GM12878 (cell line): ENCODE measurements at regions not wholly inside any gene's neighbourhood (a gene's known extent, or its start where the extent isn't known, plus 50 kb on each side); places are given as distances from the start of the nearest gene placed in this dataset.

Experiments used
- ATAC-seq: fragments of 200-7000 bp; cut with Tn5 transposase; 3 replicates; pipeline ENCODE4 v1.9.1; 2020; ENCODE audit warnings: mild to moderate bottlenecking, moderate library complexity
- BruUV-seq: library from RNA; stranded (reverse); fragments of 400-500 nt; replicated peaks from 2 replicates; lab custom pipeline; 2021; lab: Mats Ljungman, UMichigan
- CTCF ChIA-PET: fragments of 300-600 bp; sonication (Branson Sonifier 250); formaldehyde crosslinking; extraction: SDS; loops from one replicate; lab custom pipeline; 2021; ENCODE audit warnings: inconsistent platforms; lab: Yijun Ruan, JAX
- POLR2A ChIA-PET: fragments of 350-600 bp; formaldehyde crosslinking; extraction: SDS; loops from one replicate; lab custom pipeline; 2021; ENCODE audit warnings: inconsistent platforms; lab: Charles Lee
- RAD21 ChIA-PET: fragments of 300-600 bp; sonication (Branson Sonifier 250); formaldehyde crosslinking; loops from one replicate; lab custom pipeline; 2023; ENCODE audit warnings: antibody characterized with exemption; ENCODE audit not compliant: unreplicated experiment; lab: Charles Lee
- SMC1A ChIA-PET: fragments of 300-600 bp; sonication (Branson Sonifier 250); formaldehyde crosslinking; loops from one replicate; lab custom pipeline; 2023; ENCODE audit not compliant: unreplicated experiment, uncharacterized antibody; lab: Charles Lee
- DNase-seq: peaks from one replicate; pipeline ENCODE4 v3.0.0-alpha.2; 2011; ENCODE audit warnings: low read depth, low spot score
- FAIRE-seq: peaks from 3 replicates; lab custom pipeline; 2011; peaks lifted over from hg19 to GRCh38; lab: Jason Lieb, UNC
- H2AFZ ChIP-seq: 2 replicates; pipeline ENCODE4 v1.6.0; 2011; ENCODE audit warnings: low read depth, low read length, control low read depth; ENCODE audit not compliant: control insufficient read depth
- H3K27ac ChIP-seq: 2 replicates; pipeline ENCODE4 v1.5.1; 2011; ENCODE audit warnings: control low read depth; ENCODE audit not compliant: control insufficient read depth, insufficient read depth
- H3K27me3 ChIP-seq, 2 experiments: replicated peaks in 1 of 2; 2 replicates each; pipeline versions ENCODE4 v1.6.0 to v1.6.1; 2011; ENCODE audit warnings: low read length in 1 of 2; ENCODE audit not compliant: control insufficient read depth in 2 of 2, insufficient read depth in 2 of 2
- H3K36me3 ChIP-seq, 2 experiments: 2 replicates each; pipeline ENCODE4 v1.5.1; 2011; ENCODE audit warnings: low read length in 1 of 2; ENCODE audit not compliant: control insufficient read depth in 2 of 2, insufficient read depth in 2 of 2
- H3K4me1 ChIP-seq: 2 replicates; pipeline ENCODE4 v1.6.1; 2011; ENCODE audit warnings: mild to moderate bottlenecking, low read length, moderate library complexity, mixed read lengths; ENCODE audit not compliant: control insufficient read depth, insufficient read depth
- H3K4me2 ChIP-seq: 2 replicates; pipeline ENCODE4 v1.6.0; 2011; ENCODE audit warnings: control low read depth; ENCODE audit not compliant: control insufficient read depth, insufficient read depth
- H3K4me3 ChIP-seq: fragments of 200-600 bp; sonication (generic); 2 replicates; pipeline ENCODE4 v1.5.1; 2016
- H3K79me2 ChIP-seq: 2 replicates; pipeline ENCODE4 v1.6.0; 2011; ENCODE audit warnings: low read length; ENCODE audit not compliant: control insufficient read depth, insufficient read depth
- H3K9ac ChIP-seq: 2 replicates; pipeline ENCODE4 v1.8.0; 2011; ENCODE audit warnings: low read length, control low read depth, mixed read lengths; ENCODE audit not compliant: control insufficient read depth, insufficient read depth
- H3K9me3 ChIP-seq: replicated peaks from 3 replicates; pipeline ENCODE4 v1.5.1; 2011; ENCODE audit warnings: mild to moderate bottlenecking, low read length; ENCODE audit not compliant: control insufficient read depth, insufficient read depth
- H4K20me1 ChIP-seq: 2 replicates; pipeline ENCODE4 v1.6.0; 2011; ENCODE audit not compliant: control insufficient read depth, insufficient read depth
- E2F8 ChIP-seq: fragments of 450-650 bp; IDR thresholded peaks from 2 replicates; pipeline ENCODE4 v1.6.1; 2018; ENCODE audit warnings: mild to moderate bottlenecking, low read depth, moderate library complexity; ENCODE audit not compliant: partially characterized antibody
- HDAC6 ChIP-seq: fragments of 200-600 bp; sonication (generic); IDR thresholded peaks from one replicate; pipeline ENCODE4 v1.8.0; 2017; ENCODE audit warnings: antibody characterized with exemption; ENCODE audit not compliant: unreplicated experiment
- PML ChIP-seq: IDR thresholded peaks from 2 replicates; pipeline ENCODE4 v1.6.1; 2012; ENCODE audit warnings: low read length, inconsistent platforms
- POLR2A ChIP-seq: IDR thresholded peaks from 2 replicates; pipeline ENCODE4 v1.6.1; 2011; ENCODE audit warnings: low read depth, mild to moderate bottlenecking, low read length
- RBBP5 ChIP-seq: fragments of 200-600 bp; sonication (generic); conservative IDR thresholded peaks from 2 replicates; pipeline ENCODE4 v1.6.1; 2016
- SMAD1 ChIP-seq: fragments of 450-650 bp; IDR thresholded peaks from 2 replicates; pipeline ENCODE4 v1.6.1; 2018; ENCODE audit warnings: mild to moderate bottlenecking, low read depth; ENCODE audit not compliant: partially characterized antibody
- ZBTB40 ChIP-seq: fragments of 450-650 bp; IDR thresholded peaks from 2 replicates; pipeline ENCODE4 v1.6.1; 2016; ENCODE audit warnings: mild to moderate bottlenecking, moderate library complexity, borderline replicate concordance
- ZNF217 ChIP-seq: fragments of 450-650 bp; IDR thresholded peaks from 2 replicates; pipeline ENCODE4 v1.6.1; 2017; ENCODE audit warnings: antibody characterized with exemption, mild to moderate bottlenecking
- ZNF274 ChIP-seq: IDR thresholded peaks from one replicate; pipeline ENCODE4 v1.8.0; 2011; ENCODE audit not compliant: insufficient read length, insufficient read depth
- ZNF384 ChIP-seq: IDR thresholded peaks from 2 replicates; pipeline ENCODE4 v1.6.1; 2012; ENCODE audit warnings: low read depth, mild to moderate bottlenecking, low read length, improper control_type of control experiment, borderline replicate concordance
- ZSCAN29 ChIP-seq: fragments of 450-650 bp; IDR thresholded peaks from 2 replicates; pipeline ENCODE4 v1.6.1; 2017; ENCODE audit warnings: mild to moderate bottlenecking, moderate library complexity
- ZZZ3 ChIP-seq: IDR thresholded peaks from 2 replicates; pipeline ENCODE4 v1.6.1; 2011; ENCODE audit warnings: low read depth; ENCODE audit not compliant: control insufficient read depth, insufficient read length
- WGBS: methylation state at CpG from one replicate; pipeline ENCODE4 v1.1.6; 2016; ENCODE audit warnings: low lambda C conversion rate; ENCODE audit not compliant: insufficient replicate concordance, insufficient coverage; ENCODE audit errors: missing lambda C conversion rate; 5-methylcytosine and 5-hydroxymethylcytosine counted together
- in situ Hi-C: fragments of 300-500 bp; cut with MboI; formaldehyde crosslinking; loops from 9 replicates; pipeline ENCODE4 v1.14.3; 2018; ENCODE audit warnings: mixed read lengths
- intact Hi-C: fragments of 100-400 bp; cut with micrococcal nuclease; formaldehyde crosslinking; loops from one replicate; pipeline ENCODE4 v1.14.2; 2022; ENCODE audit not compliant: unreplicated experiment

- ChIA-PET CTCF (no interaction called here), RAD21 (no interaction called here), POLR2A (interaction anchor here (0.6 kb wide), 1 partner anchor 22 kb away, joined by 3 read pairs; no protein-coding TSS in a partner anchor), SMC1A (no interaction called here)
- no peak for DNase-seq
- in situ Hi-C loops: no loop called here
- H3K4me1 ChIP-seq: no peaks in the 10 kb centered on the region
- H3K9ac ChIP-seq: no peak overlapping the region
- no peak for ATAC-seq
- no peaks in the 10 kb centered on the region for H4K20me1 ChIP-seq
- no peak overlapping the region for H3K4me3 ChIP-seq
- no peaks in the 10 kb centered on the region for H3K36me3 ChIP-seq
- H3K27me3 ChIP-seq: no peaks in the 10 kb centered on the region; a peak in 1 of 4 replicates
- intact Hi-C loops: no loop called here
- 26% methylated on average over 6 of the region's 6 CpGs for WGBS
- BruUV-seq: no TSS peak
- no peak overlapping the region for H3K4me2 ChIP-seq
- H3K9me3 ChIP-seq: no peaks in the 10 kb centered on the region
- TF ChIP-seq ZNF384 (no peak), ZSCAN29 (no peak), HDAC6 (no peak), ZZZ3 (no peak)
- no peak for FAIRE-seq
- H3K79me2 ChIP-seq: no peaks in the 10 kb centered on the region
- no peak overlapping the region for H3K27ac ChIP-seq
- H2AFZ ChIP-seq: no peak overlapping the region
Observed at GRCh38 chr1:38546636-38547035, 312.9 kb downstream of the RRAGC start.

GRCh38 chr1:38541223-38541622 is 318.3 kb downstream of the RRAGC start:
- intact Hi-C loops: no loop called here
- 54% methylated on average over 4 of the region's 4 CpGs for WGBS
- no peak overlapping the region for H3K4me2 ChIP-seq
- DNase-seq (no peak), ATAC-seq (no peak), FAIRE-seq (no peak)
- ChIA-PET CTCF (interaction anchor here (1.1 to 1.6 kb wide), 5 partner anchors 14 to 46 kb away, joined by 3 to 5 read pairs (median 3); no protein-coding TSS in a partner anchor), SMC1A (interaction anchor here (0.7 to 1.5 kb wide), 9 partner anchors 10 to 278 kb away, joined by 3 to 5 read pairs (median 3); no protein-coding TSS in a partner anchor), RAD21 (interaction anchor here (0.5 to 2.0 kb wide), 3 partner anchors 16 to 582 kb away, joined by 3 to 4 read pairs (median 4); no protein-coding TSS in a partner anchor), POLR2A (no interaction called here)
- peaks cover 8% of the 10 kb centered on the region for H3K4me1 ChIP-seq
- no peak overlapping the region for H3K4me3 ChIP-seq
- peak overlapping the region; percentile 7; the same call in 1 of the 2 replicates for H3K27ac ChIP-seq
- H3K36me3 ChIP-seq: no peaks in the 10 kb centered on the region
- no peak overlapping the region for H3K9ac ChIP-seq
- H4K20me1 ChIP-seq: no peaks in the 10 kb centered on the region
- H2AFZ ChIP-seq: peak overlapping the region; percentile 23
- no TSS peak for BruUV-seq
- H3K27me3 ChIP-seq: no peaks in the 10 kb centered on the region
- H3K79me2 ChIP-seq: no peaks in the 10 kb centered on the region
- H3K9me3 ChIP-seq: no peaks in the 10 kb centered on the region
- in situ Hi-C loops: no loop called here
- TF ChIP-seq E2F8: no peak
- no peak for TF ChIP-seq PML
- TF ChIP-seq ZNF217: no peak
- no peak for TF ChIP-seq RBBP5
- TF ChIP-seq ZNF274: no peak
- TF ChIP-seq ZBTB40: no peak
- TF ChIP-seq POLR2A: no peak
- TF ChIP-seq SMAD1: no peak
